ENCODE measurements at regions not wholly inside any gene's neighbourhood (a gene's known extent, or its start where the extent isn't known, plus 50 kb on each side); places are given as distances from the start of the nearest gene placed in this dataset.
A peak's percentile ranks its signal among the peaks of the same experiment; 100 is the strongest.

GRCh38 chr3:135865553-135865952 is 100.0 kb upstream of the PPP2R3A start:
- no peak for DNase-seq (ENCODE audit: low read depth)

- no peak for DNase-seq (ENCODE audit: low read depth)
These were observed 97.6 kb upstream of the PPP2R3A start for GRCh38 chr3:135867911-135868310.

GRCh38 chr3:135868801-135869200 is 96.7 kb upstream of the PPP2R3A start:
- DNase-seq (ENCODE audit: low read depth), result no peak

- DNase-seq (ENCODE audit: low read depth), result peak; percentile 82
These were observed 96.0 kb upstream of the PPP2R3A start for GRCh38 chr3:135869439-135870105.

- DNase-seq (ENCODE audit: low read depth), result no peak
These were observed 94.2 kb upstream of the PPP2R3A start for GRCh38 chr3:135871311-135871710.

- no peak for DNase-seq (ENCODE audit: low read depth)
These were observed 91.5 kb upstream of the PPP2R3A start for GRCh38 chr3:135874035-135874434.

GRCh38 chr3:135878501-135878900 is 87.0 kb upstream of the PPP2R3A start:
- DNase-seq (ENCODE audit: low read depth), result no peak

- no peak for DNase-seq (ENCODE audit: low read depth)
These were observed 79.6 kb upstream of the PPP2R3A start for GRCh38 chr3:135885885-135886284.

GRCh38 chr3:135887220-135887619 is 78.3 kb upstream of the PPP2R3A start:
- DNase-seq (ENCODE audit: low read depth), result peak; percentile 96

GRCh38 chr3:135889443-135889842 is 76.1 kb upstream of the PPP2R3A start:
- DNase-seq (ENCODE audit: low read depth), result no peak

- peak; percentile 69 for DNase-seq (ENCODE audit: low read depth)
These were observed 74.4 kb upstream of the PPP2R3A start for GRCh38 chr3:135891121-135891520.

GRCh38 chr3:135895106-135895733 is 70.3 kb upstream of the PPP2R3A start:
- peak; percentile 75 for DNase-seq (ENCODE audit: low read depth)

- peak; percentile 21 for DNase-seq (ENCODE audit: low read depth)
These were observed 69.8 kb upstream of the PPP2R3A start for GRCh38 chr3:135895734-135896121.

GRCh38 chr3:135896613-135897012 is 68.9 kb upstream of the PPP2R3A start:
- DNase-seq (ENCODE audit: low read depth), result peak; percentile 64

- no peak for DNase-seq (ENCODE audit: low read depth)
These were observed 67.8 kb upstream of the PPP2R3A start for GRCh38 chr3:135897715-135898114.

- DNase-seq (ENCODE audit: low read depth), result no peak
These were observed 66.8 kb upstream of the PPP2R3A start for GRCh38 chr3:135898774-135899173.

GRCh38 chr3:135905058-135905724 is 60.3 kb upstream of the PPP2R3A start:
- DNase-seq (ENCODE audit: low read depth), result peak; percentile 59

GRCh38 chr3:135907422-135908165 is 57.9 kb upstream of the PPP2R3A start:
- no peak for DNase-seq (ENCODE audit: low read depth)

GRCh38 chr3:135908225-135908624 is 57.3 kb upstream of the PPP2R3A start:
- DNase-seq (ENCODE audit: low read depth), result peak; percentile 88

GRCh38 chr3:135908737-135909136 is 56.8 kb upstream of the PPP2R3A start:
- no peak for DNase-seq (ENCODE audit: low read depth)

- DNase-seq (ENCODE audit: low read depth), result peak; percentile 59
These were observed 54.4 kb upstream of the PPP2R3A start for GRCh38 chr3:135911110-135911509.

- peak; percentile 51 for DNase-seq (ENCODE audit: low read depth)
These were observed 50.3 kb upstream of the PPP2R3A start for GRCh38 chr3:135915206-135915605.
